HG02981 (cell line): ENCODE measurements at regions not wholly inside any gene's neighbourhood (a gene's known extent, or its start where the extent isn't known, plus 50 kb on each side); places are given as distances from the start of the nearest gene placed in this dataset.

ENCODE experiments used
- ATAC-seq: cut with Tn5 transposase; IDR thresholded peaks from one replicate; pipeline ENCODE4 v1.9.1; 2021; ENCODE audit warnings: mild to moderate bottlenecking, moderate library complexity; ENCODE audit not compliant: unreplicated experiment

GRCh38 chr10:3723766-3724165, 61.2 kb downstream of the KLF6 start:
- ATAC-seq = no peak

GRCh38 chr10:3720228-3721019, 64.6 kb downstream of the KLF6 start:
- no peak for ATAC-seq

DNA sequence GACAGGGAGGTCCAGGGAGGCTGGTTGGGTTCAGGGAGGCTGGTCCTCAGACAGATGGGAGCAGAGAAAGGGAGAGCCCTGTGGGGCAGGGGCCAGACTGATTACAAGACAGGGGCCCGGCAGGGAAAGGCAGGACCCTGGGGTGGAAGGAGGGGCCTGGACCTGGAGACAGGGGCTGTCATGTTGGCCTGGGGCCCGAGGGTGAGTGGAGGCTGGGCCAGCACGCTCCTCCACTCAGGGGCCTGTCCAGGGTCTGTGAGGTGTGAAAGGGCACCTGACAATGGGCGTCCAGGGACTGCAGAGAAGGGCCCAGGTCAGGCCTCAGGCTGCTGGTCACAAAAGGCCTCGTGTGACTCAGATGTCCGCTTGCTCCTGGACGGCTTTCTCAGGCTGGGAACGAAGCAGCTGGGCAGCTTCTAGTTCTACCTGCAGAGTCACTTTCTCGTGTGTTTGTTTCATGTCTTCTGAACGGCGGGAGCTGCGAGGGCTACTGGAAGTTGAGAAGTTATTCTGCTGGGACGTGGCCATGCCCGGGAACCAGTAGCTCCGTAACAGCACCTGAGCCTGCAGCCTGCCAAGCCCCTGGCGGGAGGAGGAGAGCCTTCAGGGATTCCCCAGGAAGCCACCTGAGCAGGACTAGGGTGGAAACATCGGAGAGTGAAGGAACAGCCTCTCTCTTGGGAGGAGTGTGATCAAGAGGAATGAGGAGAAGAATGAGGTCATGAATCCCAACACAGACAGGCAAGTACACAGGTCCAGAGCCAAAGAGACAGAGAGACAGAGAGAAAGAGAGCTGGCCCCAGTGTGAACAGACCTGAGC, 65.8 kb downstream of the KLF6 start:
- ATAC-seq = no peak

GRCh38 chr10:3716093-3716492, 68.9 kb downstream of the KLF6 start:
- no peak for ATAC-seq

DNA sequence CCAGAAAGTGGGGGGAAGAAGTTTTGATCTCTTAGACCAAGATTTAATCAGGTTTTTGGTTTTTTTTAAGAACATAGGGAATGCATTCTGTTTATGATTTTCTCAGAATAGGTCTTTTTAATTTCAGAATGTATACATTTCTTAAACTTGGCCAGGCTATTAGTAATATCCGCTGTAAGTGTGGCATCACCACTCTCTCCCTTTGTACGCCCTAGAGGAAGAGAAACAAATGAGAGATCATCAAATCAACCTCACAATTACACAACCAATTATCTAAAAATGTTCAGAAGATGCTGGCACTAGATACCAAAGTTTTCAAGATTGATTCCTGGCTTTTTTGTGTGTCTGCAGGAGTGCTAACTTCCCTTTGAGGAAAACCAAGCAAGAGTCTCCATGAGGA, 70.0 kb downstream of the KLF6 start:
- no peak for ATAC-seq

GRCh38 chr10:3714531-3714930, 70.5 kb downstream of the KLF6 start:
- ATAC-seq = no peak

DNA sequence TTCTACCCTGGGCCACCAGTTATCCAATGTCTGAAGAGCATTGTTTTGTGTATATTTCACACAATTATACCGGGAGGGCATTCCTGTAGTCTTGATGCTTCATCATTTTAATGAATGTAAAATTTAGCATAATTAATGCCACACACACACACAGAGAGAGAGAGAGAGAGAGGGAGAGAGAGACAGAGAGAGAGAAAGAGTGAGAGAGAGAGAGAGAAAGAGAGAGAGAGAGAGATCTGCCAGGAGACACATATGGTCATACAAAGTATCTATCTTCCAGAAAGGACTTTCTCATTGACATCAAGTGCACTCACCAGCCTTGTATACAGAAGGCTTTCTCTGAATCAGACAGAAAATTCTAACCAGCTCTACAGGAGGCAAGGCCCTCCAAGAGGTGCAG, 72.3 kb downstream of the KLF6 start:
- no peak for ATAC-seq

DNA sequence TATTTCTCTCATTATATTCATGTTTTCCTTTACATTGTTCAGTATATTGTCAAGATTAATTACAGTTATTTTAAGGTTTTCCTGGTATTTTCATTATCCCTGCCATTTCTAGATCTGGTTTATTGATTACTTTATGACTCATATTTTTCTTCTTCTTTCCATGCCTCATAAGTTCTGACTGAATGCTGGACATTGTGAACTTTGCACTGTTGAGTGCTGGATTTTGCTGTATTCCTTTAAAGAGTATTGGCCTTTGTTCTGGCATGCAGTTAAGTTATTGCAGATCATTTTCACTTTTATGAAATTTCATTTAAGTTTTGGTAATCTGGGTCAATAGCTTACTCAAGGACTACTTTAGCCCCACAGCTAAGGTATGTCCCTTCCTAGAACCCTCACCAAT, 73.1 kb downstream of the KLF6 start:
- ATAC-seq = no peak

GRCh38 chr10:3710764-3711163, 74.2 kb downstream of the KLF6 start:
- no peak for ATAC-seq

- no peak for ATAC-seq
Observed at GRCh38 chr10:3709456-3710060, 75.5 kb downstream of the KLF6 start.

DNA sequence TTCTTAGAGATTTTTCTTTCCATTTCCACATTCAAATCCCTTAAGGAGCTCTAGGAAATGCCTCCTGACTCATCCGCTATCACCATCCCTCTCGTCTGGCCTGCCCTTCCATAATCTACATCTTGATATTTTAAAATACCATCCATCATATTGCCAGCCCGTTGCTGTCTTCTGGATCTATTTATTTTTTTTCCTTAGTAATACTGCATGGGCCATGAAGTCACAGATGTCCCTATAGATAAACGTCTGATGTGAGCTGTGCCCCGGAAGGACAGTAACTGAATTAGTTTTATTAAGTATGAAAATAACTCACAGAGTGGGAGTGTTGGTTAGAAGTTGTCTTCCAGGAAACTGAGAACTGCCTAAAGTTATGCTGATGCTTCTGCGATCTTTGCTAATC, 76.2 kb downstream of the KLF6 start:
- no peak for ATAC-seq

GRCh38 chr10:3704565-3705325, 80.3 kb downstream of the KLF6 start:
- no peak for ATAC-seq

DNA sequence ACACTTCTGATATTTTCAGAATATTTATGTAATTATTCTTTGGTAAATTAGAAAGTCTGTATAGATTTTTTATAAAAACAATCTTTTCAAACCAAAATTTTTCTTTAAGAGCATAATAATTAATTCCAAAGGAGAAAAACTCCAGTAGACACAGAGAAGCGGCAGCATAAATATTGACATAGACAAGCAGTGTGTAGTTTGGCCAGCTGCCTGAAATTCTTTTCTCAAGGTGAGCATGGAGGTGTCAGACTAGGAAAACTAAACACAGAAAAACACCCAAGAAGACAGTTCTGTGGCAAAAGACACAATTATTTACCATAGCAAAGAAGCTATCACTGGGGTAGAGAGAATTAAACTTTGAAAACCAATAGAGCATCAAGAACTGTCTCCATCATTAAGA, 82.4 kb downstream of the KLF6 start:
- no peak for ATAC-seq

DNA sequence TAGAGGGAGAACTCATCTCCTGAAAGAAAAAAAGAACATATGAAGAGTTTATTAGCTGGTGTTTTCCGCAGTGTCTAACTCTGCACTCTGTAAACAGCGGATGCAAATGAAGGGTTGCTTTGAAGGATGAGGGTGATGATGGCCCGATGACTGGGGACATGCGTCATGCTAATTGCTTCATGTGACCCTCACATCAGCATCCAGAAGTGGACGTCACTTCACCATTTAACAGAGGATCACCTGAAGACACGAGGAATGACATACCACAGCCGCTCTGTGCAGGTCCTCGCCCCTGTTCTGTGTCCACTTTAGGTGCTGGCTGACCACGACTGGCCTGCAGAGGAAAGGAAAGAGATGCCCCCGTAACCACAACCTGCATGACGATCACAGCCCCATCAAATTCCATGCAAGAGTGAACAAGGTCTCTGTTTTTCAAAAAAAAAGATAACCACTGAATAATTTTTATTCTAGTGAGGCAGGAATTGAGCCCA, 82.9 kb downstream of the KLF6 start:
- ATAC-seq = no peak

- ATAC-seq = no peak
Observed at GRCh38 chr10:3701491-3701890, 83.5 kb downstream of the KLF6 start.

DNA sequence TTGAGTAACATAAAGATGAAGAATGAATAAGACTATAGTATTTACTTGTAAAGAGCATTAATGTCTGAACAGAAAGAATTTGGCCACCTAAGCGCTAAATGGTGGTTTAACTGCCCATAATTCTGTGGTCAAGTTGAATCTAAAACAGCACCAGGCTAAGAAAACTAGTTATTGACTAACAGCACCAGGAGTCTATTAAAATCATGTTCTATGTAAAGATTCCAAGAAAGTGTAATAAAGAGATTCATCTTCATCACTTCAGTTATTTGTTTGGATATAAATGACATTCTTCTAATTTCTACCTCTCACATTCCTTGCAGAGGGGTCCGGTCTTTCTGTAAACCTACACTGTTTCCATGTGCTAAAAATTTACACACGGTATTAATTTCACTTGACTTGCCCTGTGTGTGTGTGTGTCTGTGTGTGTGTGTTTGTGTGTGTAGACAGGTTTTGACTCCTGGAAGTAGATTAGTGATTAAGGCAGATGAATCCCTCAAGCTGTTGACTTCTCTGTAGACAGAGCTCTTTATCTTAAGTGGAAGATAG, 84.4 kb downstream of the KLF6 start:
- ATAC-seq = no peak

GRCh38 chr10:3699916-3700315, 85.1 kb downstream of the KLF6 start:
- no peak for ATAC-seq

DNA sequence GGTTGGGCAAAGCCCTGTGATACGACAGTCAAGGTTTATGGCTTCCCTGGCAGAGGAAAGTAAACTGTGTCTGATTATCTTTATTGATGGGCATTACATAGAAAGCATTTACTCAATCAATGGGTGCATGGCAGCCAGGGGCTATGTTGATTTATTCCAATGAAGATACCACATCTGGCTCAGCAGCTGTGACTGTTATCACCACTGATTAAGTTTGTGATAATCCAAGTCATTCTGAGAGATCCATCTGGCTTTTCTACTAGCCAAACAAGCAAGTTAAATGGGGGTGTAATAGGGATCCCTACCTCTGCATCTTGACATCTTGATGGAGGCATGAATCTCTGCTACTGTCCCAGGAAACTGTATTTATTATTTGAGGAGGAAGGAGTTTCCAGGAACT, 86.7 kb downstream of the KLF6 start:
- no peak for ATAC-seq

DNA sequence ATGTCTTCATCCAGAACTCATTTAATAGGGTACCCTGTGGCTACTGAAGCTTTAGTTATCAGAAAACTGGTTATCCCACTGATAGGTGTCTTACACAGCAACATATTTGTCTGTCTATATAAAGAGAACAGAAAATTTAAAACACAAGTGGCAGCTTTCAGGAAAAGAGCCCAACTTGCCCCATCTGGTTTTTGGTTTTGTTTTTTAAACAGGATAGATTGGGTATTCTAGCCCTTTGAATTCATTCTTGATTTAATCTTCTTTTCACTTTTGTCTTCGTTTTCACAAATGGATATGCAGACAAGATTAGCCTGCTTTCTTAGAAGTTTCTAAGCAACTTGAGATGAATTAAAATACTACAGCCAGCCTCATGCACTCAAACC, 91.3 kb downstream of the KLF6 start:
- no peak for ATAC-seq

DNA sequence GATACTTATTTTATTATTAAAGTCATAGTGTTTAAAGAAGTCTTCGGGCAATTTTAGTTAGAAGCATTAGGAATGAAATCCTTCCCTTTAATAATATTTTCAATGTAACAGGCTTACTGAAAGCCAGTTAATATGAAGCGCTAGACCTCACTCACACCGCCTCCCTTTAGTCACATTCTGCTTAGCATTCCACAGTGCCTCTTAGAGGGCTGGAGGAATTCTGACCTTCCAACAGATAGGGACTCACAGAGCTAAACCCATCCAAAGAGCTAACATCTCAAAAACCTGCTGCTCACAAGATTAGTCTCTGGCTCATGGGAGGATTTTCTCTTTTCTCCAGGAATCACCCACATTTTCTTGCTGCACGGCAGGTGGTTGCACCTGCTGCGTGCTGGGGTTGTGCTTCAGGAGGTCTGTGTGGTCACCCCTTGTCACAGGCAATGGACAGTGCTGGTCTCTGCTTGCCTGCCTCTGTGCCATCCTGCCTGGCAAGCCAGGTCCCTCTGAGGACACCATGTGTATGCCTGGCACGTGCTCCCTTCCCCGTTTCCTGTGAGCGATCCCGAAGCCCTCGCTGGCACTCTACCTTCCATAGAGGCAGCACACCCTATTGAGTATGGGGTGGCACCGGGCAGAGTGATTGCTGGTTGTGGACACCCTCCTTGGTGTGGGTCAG, 91.8 kb downstream of the KLF6 start:
- ATAC-seq = no peak
